ENCODE measurements at regions not wholly inside any gene's neighbourhood (a gene's known extent, or its start where the extent isn't known, plus 50 kb on each side); places are given as distances from the start of the nearest gene placed in this dataset.
"Not testable (repeated sequence)": the region's sequence is repeated elsewhere in the genome, so short reads cannot be mapped to it uniquely, and the experiment has no call there.

DNA sequence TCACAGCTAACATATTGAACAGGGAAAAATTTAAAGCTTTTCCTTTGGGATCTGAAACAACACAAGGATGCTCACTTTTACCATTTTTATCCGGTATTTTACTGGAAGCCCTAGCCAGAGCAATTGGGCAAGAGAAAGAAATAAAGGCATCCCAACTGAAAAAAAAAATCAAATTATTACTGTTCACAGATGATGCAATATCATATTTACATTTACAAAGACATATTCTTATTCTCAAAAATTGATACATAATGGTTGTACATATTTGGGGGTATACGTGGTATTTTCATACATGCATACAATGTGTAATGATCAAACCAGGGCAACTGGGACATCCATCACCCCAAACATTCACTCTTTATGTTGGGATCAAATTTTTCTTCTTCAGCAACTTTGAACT is 337.0 kb upstream of the SLC7A11 start:
- in situ Hi-C loops (cut with MboI; ENCODE audit: low sequenced_read_pairs): loop anchor here (25.0 kb wide), 1 partner anchor 283 kb away; no protein-coding TSS in a partner anchor
- Histone ChIP-seq H3K4me3 (no peak overlapping the region), H3K27me3 (ENCODE audit: low read depth) (no peaks in the 10 kb centered on the region), H3K4me1 (no peaks in the 10 kb centered on the region), H3K9me3 (no peaks in the 10 kb centered on the region), H3K36me3 (replicated peaks) (no peaks in the 10 kb centered on the region)
- no peak for DNase-seq (ENCODE audit: low spot score in 2 of 2)

DNA sequence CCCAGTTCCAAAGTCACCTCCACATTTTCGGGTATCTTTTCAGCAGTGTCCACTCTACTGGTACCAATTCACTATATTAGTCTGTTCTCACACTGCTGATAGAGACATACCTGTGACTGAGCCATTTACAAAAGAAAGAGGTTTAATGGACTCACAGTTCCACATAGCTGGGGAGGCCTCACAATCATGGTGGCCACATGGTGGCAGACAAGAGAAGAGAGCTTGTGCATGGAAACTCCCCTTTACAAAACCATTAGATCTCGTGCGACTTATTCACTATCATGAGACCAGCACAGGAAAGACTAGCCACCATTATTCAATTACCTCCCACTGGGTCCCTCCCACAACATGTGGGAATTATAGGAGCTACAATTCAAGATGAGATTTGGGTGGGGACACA is 335.7 kb upstream of the SLC7A11 start:
- in situ Hi-C loops (cut with MboI; ENCODE audit: low sequenced_read_pairs): loop anchor here (25.0 kb wide), 1 partner anchor 284 kb away; no protein-coding TSS in a partner anchor
- not testable (repeated sequence) for H3K4me3 ChIP-seq; H3K27me3 ChIP-seq (ENCODE audit: low read depth); H3K4me1 ChIP-seq; H3K36me3 ChIP-seq (replicated peaks); H3K9me3 ChIP-seq
- DNase-seq (ENCODE audit: low spot score in 2 of 2): peak in 1 of 2 experiments; percentile 29

DNA sequence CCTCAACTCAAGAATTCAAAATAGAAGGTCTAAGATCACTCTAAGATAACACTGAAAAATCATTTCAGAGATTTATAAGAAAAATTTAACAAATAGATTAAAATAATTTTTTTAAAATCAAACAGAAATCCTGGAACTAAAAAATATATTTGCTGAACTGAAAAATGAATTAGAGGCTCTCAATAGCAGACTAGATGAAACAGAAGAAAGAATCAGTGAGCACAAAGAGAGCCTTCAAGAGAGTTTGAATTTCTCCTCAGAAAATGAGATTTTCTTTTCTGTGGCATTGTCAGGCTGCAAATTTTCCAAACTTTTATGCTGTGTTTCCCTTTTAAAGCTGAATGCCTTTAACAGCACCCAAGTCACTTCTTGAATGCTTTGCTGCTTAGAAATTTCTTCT is 335.0 kb upstream of the SLC7A11 start:
- no peaks in the 10 kb centered on the region for H3K4me1 ChIP-seq
- no peak overlapping the region for H3K4me3 ChIP-seq
- H3K9me3 ChIP-seq: no peaks in the 10 kb centered on the region
- H3K36me3 ChIP-seq (replicated peaks): no peaks in the 10 kb centered on the region
- H3K27me3 ChIP-seq (ENCODE audit: low read depth): no peaks in the 10 kb centered on the region
- no peak for DNase-seq (ENCODE audit: low spot score in 2 of 2)
- in situ Hi-C loops (cut with MboI; ENCODE audit: low sequenced_read_pairs): loop anchor here (25.0 kb wide), 1 partner anchor 285 kb away; no protein-coding TSS in a partner anchor

DNA sequence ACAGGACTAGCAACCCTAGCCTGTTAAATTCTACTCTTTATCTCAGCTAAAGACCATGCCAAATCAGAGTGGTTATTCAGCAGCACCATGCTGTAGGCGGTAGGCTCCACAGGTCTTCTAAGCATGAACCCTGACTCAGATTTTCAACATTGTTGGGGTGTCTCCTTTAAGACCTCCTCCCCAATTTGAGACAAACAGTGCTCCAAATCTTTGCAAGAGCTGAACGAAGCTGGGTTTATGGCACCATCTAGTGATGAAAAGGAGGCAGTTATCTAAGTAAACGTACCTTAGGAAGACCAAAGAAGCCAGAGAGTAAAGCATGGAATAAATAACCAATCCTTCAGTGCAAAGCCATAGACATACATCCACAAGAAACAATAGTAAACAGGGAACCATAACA is 334.5 kb upstream of the SLC7A11 start:
- Histone ChIP-seq H3K9me3 (no peaks in the 10 kb centered on the region), H3K4me3 (no peak overlapping the region), H3K27me3 (ENCODE audit: low read depth) (no peaks in the 10 kb centered on the region), H3K4me1 (no peaks in the 10 kb centered on the region), H3K36me3 (replicated peaks) (no peaks in the 10 kb centered on the region)
- peak; percentile 17 to 58 for DNase-seq (ENCODE audit: low spot score in 2 of 2)
- in situ Hi-C loops (cut with MboI; ENCODE audit: low sequenced_read_pairs): loop anchor here (25.0 kb wide), 1 partner anchor 286 kb away; no protein-coding TSS in a partner anchor

DNA sequence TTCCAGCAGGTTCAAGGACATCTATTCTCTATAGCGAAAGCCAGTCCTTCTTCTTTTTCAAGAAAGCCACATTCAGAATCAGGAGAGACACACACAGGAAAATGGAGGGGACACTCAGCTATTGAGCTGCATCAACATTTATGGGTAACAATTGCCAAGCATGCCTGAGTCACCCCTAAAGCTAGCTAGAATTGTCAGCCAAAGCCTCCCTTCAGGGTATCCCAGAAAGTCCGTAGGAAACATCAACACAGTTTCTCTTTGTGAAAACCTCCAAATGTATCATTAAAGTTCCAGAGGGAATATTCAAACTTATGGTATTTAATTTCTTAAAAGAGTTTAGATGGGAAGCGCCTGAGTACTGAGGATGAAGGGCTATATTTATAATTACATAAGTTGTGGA is 331.1 kb upstream of the SLC7A11 start:
- in situ Hi-C loops (cut with MboI; ENCODE audit: low sequenced_read_pairs): no loop called here
- DNase-seq (ENCODE audit: low spot score in 2 of 2): no peak
- Histone ChIP-seq H3K27me3 (ENCODE audit: low read depth) (no peaks in the 10 kb centered on the region), H3K4me1 (no peaks in the 10 kb centered on the region), H3K4me3 (no peak overlapping the region), H3K36me3 (replicated peaks) (no peaks in the 10 kb centered on the region), H3K9me3 (no peaks in the 10 kb centered on the region)

GRCh38 chr4:138572007-138572406 is 329.9 kb upstream of the SLC7A11 start:
- in situ Hi-C loops (cut with MboI; ENCODE audit: low sequenced_read_pairs): no loop called here
- DNase-seq (ENCODE audit: low spot score in 2 of 2): no peak
- no peaks in the 10 kb centered on the region for H3K4me1 ChIP-seq
- no peaks in the 10 kb centered on the region for H3K36me3 ChIP-seq (replicated peaks)
- no peaks in the 10 kb centered on the region for H3K9me3 ChIP-seq
- no peak overlapping the region for H3K4me3 ChIP-seq
- no peaks in the 10 kb centered on the region for H3K27me3 ChIP-seq (ENCODE audit: low read depth)

DNA sequence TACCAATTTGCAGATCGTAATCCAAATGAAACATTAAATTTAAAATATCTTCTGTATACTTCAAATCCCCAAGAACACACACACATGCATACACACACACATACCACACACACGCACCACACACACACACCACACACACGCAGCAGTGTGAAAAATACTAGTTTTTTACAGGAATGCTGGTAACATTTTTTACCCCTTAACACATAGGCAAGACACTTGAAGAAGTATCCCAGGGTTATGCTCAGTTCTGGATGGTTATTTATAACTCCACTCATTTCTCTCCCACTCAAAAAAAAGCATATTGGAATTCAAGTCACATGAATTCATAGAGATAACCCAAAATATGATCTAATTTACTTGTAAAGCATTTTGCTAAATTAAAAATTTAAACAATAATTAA is 325.5 kb upstream of the SLC7A11 start:
- Histone ChIP-seq H3K4me1 (no peaks in the 10 kb centered on the region), H3K36me3 (replicated peaks) (no peaks in the 10 kb centered on the region), H3K4me3 (no peak overlapping the region), H3K9me3 (no peaks in the 10 kb centered on the region), H3K27me3 (ENCODE audit: low read depth) (no peaks in the 10 kb centered on the region)
- in situ Hi-C loops (cut with MboI; ENCODE audit: low sequenced_read_pairs): no loop called here
- DNase-seq (ENCODE audit: low spot score in 2 of 2): no peak

- no peaks in the 10 kb centered on the region for H3K4me1 ChIP-seq
- no peak overlapping the region for H3K4me3 ChIP-seq
- DNase-seq (ENCODE audit: low spot score in 2 of 2): peak in 1 of 2 experiments; percentile 14
- no peaks in the 10 kb centered on the region for H3K27me3 ChIP-seq (ENCODE audit: low read depth)
- no peaks in the 10 kb centered on the region for H3K9me3 ChIP-seq
- no peaks in the 10 kb centered on the region for H3K36me3 ChIP-seq (replicated peaks)
- in situ Hi-C loops (cut with MboI; ENCODE audit: low sequenced_read_pairs): no loop called here
These were observed 323.4 kb upstream of the SLC7A11 start for GRCh38 chr4:138565576-138565975.

- Histone ChIP-seq H3K27me3 (ENCODE audit: low read depth) (no peaks in the 10 kb centered on the region), H3K36me3 (replicated peaks) (no peaks in the 10 kb centered on the region), H3K4me3 (no peak overlapping the region), H3K4me1 (no peaks in the 10 kb centered on the region), H3K9me3 (no peaks in the 10 kb centered on the region)
- DNase-seq (ENCODE audit: low spot score in 2 of 2): no peak
- in situ Hi-C loops (cut with MboI; ENCODE audit: low sequenced_read_pairs): no loop called here
These were observed 320.4 kb upstream of the SLC7A11 start for GRCh38 chr4:138562544-138562991.

GRCh38 chr4:138561906-138562305 is 319.8 kb upstream of the SLC7A11 start:
- H3K4me1 ChIP-seq: no peaks in the 10 kb centered on the region
- H3K9me3 ChIP-seq: no peaks in the 10 kb centered on the region
- H3K4me3 ChIP-seq: no peak overlapping the region
- no peaks in the 10 kb centered on the region for H3K27me3 ChIP-seq (ENCODE audit: low read depth)
- in situ Hi-C loops (cut with MboI; ENCODE audit: low sequenced_read_pairs): no loop called here
- no peak for DNase-seq (ENCODE audit: low spot score in 2 of 2)
- H3K36me3 ChIP-seq (replicated peaks): no peaks in the 10 kb centered on the region

- Histone ChIP-seq H3K9me3 (no peaks in the 10 kb centered on the region), H3K4me1 (no peaks in the 10 kb centered on the region), H3K4me3 (no peak overlapping the region), H3K36me3 (replicated peaks) (no peaks in the 10 kb centered on the region), H3K27me3 (ENCODE audit: low read depth) (no peaks in the 10 kb centered on the region)
- DNase-seq (ENCODE audit: low spot score in 2 of 2): no peak
- in situ Hi-C loops (cut with MboI; ENCODE audit: low sequenced_read_pairs): no loop called here
These were observed 319.2 kb upstream of the SLC7A11 start for GRCh38 chr4:138561276-138561880.

DNA sequence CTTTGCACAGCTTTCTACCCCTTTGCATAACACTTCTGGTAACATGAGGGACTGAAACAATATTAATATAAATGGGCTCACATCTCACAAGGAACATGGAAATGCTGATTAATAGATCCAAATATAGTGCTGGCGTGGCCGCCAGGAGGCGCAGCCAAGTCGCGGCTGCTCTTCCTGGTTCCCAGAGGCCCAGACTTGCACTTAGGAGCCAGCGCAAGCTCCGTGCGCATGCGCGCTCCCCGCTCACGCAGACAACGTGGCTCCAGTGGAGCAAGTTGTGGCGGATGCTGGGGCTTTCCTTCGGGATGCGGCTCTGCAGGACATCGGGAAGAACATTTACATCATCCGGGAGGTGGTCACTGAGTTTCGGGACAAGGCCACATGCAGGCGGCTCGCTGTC is 318.3 kb upstream of the SLC7A11 start:
- H3K27me3 ChIP-seq (ENCODE audit: low read depth): no peaks in the 10 kb centered on the region
- H3K9me3 ChIP-seq: no peaks in the 10 kb centered on the region
- H3K4me1 ChIP-seq: no peaks in the 10 kb centered on the region
- no peak for DNase-seq (ENCODE audit: low spot score in 2 of 2)
- H3K36me3 ChIP-seq (replicated peaks): no peaks in the 10 kb centered on the region
- H3K4me3 ChIP-seq: no peak overlapping the region
- in situ Hi-C loops (cut with MboI; ENCODE audit: low sequenced_read_pairs): no loop called here

- Histone ChIP-seq H3K4me1 (no peaks in the 10 kb centered on the region), H3K9me3 (no peaks in the 10 kb centered on the region), H3K4me3 (no peak overlapping the region), H3K27me3 (ENCODE audit: low read depth) (no peaks in the 10 kb centered on the region), H3K36me3 (replicated peaks) (no peaks in the 10 kb centered on the region)
- in situ Hi-C loops (cut with MboI; ENCODE audit: low sequenced_read_pairs): no loop called here
- DNase-seq (ENCODE audit: low spot score in 2 of 2): no peak
These were observed 316.7 kb upstream of the SLC7A11 start for GRCh38 chr4:138558886-138559285.

DNA sequence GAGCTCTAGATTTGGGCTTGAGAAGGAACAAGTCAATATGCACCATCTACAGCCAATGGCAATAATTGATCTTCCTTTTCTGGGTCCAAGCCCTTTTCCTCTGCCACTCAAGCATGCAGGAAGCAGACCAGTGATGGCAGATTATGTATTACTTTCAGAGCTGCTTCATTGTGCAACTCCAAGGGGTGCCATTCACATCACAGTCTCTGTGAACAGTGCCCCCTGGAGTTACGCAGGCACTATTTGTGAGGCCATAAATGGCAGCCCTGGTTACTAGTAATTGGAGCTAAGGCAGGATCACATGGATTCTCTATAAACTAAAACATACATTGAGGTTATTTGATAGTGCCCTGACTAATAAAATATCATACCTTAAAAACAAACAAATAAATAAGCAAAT is 313.4 kb upstream of the SLC7A11 start:
- Histone ChIP-seq H3K4me1 (no peaks in the 10 kb centered on the region), H3K4me3 (no peak overlapping the region), H3K36me3 (replicated peaks) (no peaks in the 10 kb centered on the region), H3K9me3 (no peaks in the 10 kb centered on the region), H3K27me3 (ENCODE audit: low read depth) (no peaks in the 10 kb centered on the region)
- in situ Hi-C loops (cut with MboI; ENCODE audit: low sequenced_read_pairs): no loop called here
- DNase-seq (ENCODE audit: low spot score in 2 of 2): peak; percentile 22 to 50

DNA sequence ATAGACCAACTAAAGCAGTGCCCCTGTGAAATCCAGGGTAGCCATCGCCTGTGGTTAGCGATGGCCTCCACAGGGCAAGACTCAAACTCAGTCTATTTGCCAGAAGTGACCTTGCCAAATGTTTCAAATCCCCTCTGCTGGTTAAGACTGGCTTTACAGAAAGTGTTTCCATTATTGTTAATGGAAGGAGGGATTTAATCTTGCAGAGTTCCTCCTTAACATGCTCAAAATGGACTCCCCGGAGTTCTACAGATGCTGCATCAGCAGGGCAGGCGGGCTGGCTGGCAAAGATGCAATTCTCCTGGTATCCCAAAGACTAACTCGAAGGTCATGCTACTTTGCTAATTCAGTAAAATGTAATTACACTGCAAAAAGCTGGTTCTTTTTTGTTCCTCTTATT is 313.0 kb upstream of the SLC7A11 start:
- Histone ChIP-seq H3K36me3 (replicated peaks) (no peaks in the 10 kb centered on the region), H3K9me3 (no peaks in the 10 kb centered on the region), H3K27me3 (ENCODE audit: low read depth) (no peaks in the 10 kb centered on the region), H3K4me1 (no peaks in the 10 kb centered on the region), H3K4me3 (no peak overlapping the region)
- in situ Hi-C loops (cut with MboI; ENCODE audit: low sequenced_read_pairs): no loop called here
- DNase-seq (ENCODE audit: low spot score in 2 of 2): no peak
